ENCODE measurements at regions not wholly inside any gene's neighbourhood (a gene's known extent, or its start where the extent isn't known, plus 50 kb on each side); places are given as distances from the start of the nearest gene placed in this dataset.

- DNase-seq (ENCODE audit: low read depth, low spot score) = no peak
- TF ChIP-seq CTCF (IDR thresholded peaks at IDR 0.05; ENCODE audit: low read depth, low read length) = no peak
- H3K4me3 ChIP-seq (ENCODE audit: low read depth, low read length) = no peak overlapping the region
- in situ Hi-C loops (cut with HindIII; ENCODE audit: low sequenced_read_pairs) = no loop called here
Observed at GRCh38 chr1:82893712-82894470, 1093.2 kb downstream of the ADGRL2 start.

GRCh38 chr1:82880506-82880905 is 1079.8 kb downstream of the ADGRL2 start:
- in situ Hi-C loops (cut with HindIII; ENCODE audit: low sequenced_read_pairs) = no loop called here
- H3K4me3 ChIP-seq (ENCODE audit: low read depth, low read length) = no peak overlapping the region
- no peak for DNase-seq (ENCODE audit: low read depth, low spot score)
- no peak for TF ChIP-seq CTCF (IDR thresholded peaks at IDR 0.05; ENCODE audit: low read depth, low read length)

GRCh38 chr1:82879701-82880305 is 1079.1 kb downstream of the ADGRL2 start:
- in situ Hi-C loops (cut with HindIII; ENCODE audit: low sequenced_read_pairs) = no loop called here
- no peak overlapping the region for H3K4me3 ChIP-seq (ENCODE audit: low read depth, low read length)
- no peak for TF ChIP-seq CTCF (IDR thresholded peaks at IDR 0.05; ENCODE audit: low read depth, low read length)
- DNase-seq (ENCODE audit: low read depth, low spot score) = no peak

- in situ Hi-C loops (cut with HindIII; ENCODE audit: low sequenced_read_pairs) = no loop called here
- H3K4me3 ChIP-seq (ENCODE audit: low read depth, low read length) = no peak overlapping the region
- DNase-seq (ENCODE audit: low read depth, low spot score) = no peak
- TF ChIP-seq CTCF (IDR thresholded peaks at IDR 0.05; ENCODE audit: low read depth, low read length) = no peak
Observed at GRCh38 chr1:82875170-82875569, 1074.4 kb downstream of the ADGRL2 start.

GRCh38 chr1:82874041-82874440 is 1073.3 kb downstream of the ADGRL2 start:
- in situ Hi-C loops (cut with HindIII; ENCODE audit: low sequenced_read_pairs) = no loop called here
- TF ChIP-seq CTCF (IDR thresholded peaks at IDR 0.05; ENCODE audit: low read depth, low read length) = no peak
- DNase-seq (ENCODE audit: low read depth, low spot score) = no peak
- H3K4me3 ChIP-seq (ENCODE audit: low read depth, low read length) = no peak overlapping the region

- DNase-seq (ENCODE audit: low read depth, low spot score) = no peak
- no peak for TF ChIP-seq CTCF (IDR thresholded peaks at IDR 0.05; ENCODE audit: low read depth, low read length)
- in situ Hi-C loops (cut with HindIII; ENCODE audit: low sequenced_read_pairs) = no loop called here
- no peak overlapping the region for H3K4me3 ChIP-seq (ENCODE audit: low read depth, low read length)
Observed at GRCh38 chr1:82870332-82870731, 1069.6 kb downstream of the ADGRL2 start.

Data from astrocyte of the spinal cord (primary cell).